ENCODE measurements at regions not wholly inside any gene's neighbourhood (a gene's known extent, or its start where the extent isn't known, plus 50 kb on each side); places are given as distances from the start of the nearest gene placed in this dataset.

- no peak overlapping the region for H3K4me3 Mint-ChIP-seq
- peaks cover 5% of the 10 kb centered on the region; the same call in 1 of the 2 replicates for H3K4me1 Mint-ChIP-seq
- TF ChIP-seq PRDM15 (CRISPR knock-in tag; IDR thresholded peaks at IDR 0.05) (no peak), FOXK1 (CRISPR knock-in tag; IDR thresholded peaks at IDR 0.05) (no peak), NFATC4 (CRISPR knock-in tag; IDR thresholded peaks at IDR 0.05) (no peak), ATF6 (CRISPR knock-in tag; IDR thresholded peaks at IDR 0.05) (no peak), NR1H2 (CRISPR knock-in tag; IDR thresholded peaks at IDR 0.05) (no peak), KAT7 (CRISPR knock-in tag; IDR thresholded peaks at IDR 0.05; ENCODE audit: borderline replicate concordance) (no peak), RELA (CRISPR knock-in tag; IDR thresholded peaks at IDR 0.05; ENCODE audit: borderline replicate concordance) (no peak), RORB (CRISPR knock-in tag; IDR thresholded peaks at IDR 0.05) (no peak), HMGXB4 (CRISPR knock-in tag; IDR thresholded peaks at IDR 0.05) (no peak)
- 0 out of 2 replicates have a peak, but pooled peaks cover 4% of the 10 kb centered on the region for H3K9me3 Mint-ChIP-seq
- DNase-seq (ENCODE audit: low spot score) (no peak), ATAC-seq (no peak)
- H3K36me3 Mint-ChIP-seq = no peaks in the 10 kb centered on the region
- ChIA-PET POLR2A (no interaction called here), CTCF (no interaction called here)
- H3K27ac Mint-ChIP-seq = no peak overlapping the region
- H3K27me3 Mint-ChIP-seq (ENCODE audit: low read depth) = no peaks in the 10 kb centered on the region
Observed at GRCh38 chr4:144296941-144297340, 156.4 kb upstream of the GYPA start.

- no peak for ATAC-seq
- no peaks in the 10 kb centered on the region for H3K36me3 Mint-ChIP-seq
- DNase-seq (ENCODE audit: low spot score) = no peak
- H3K27ac Mint-ChIP-seq = no peak overlapping the region
- ChIA-PET CTCF (no interaction called here), POLR2A (no interaction called here)
- H3K4me1 Mint-ChIP-seq = peaks cover 13% of the 10 kb centered on the region
- H3K4me3 Mint-ChIP-seq = no peak overlapping the region
- H3K27me3 Mint-ChIP-seq (ENCODE audit: low read depth) = no peaks in the 10 kb centered on the region
- H3K9me3 Mint-ChIP-seq = 0 out of 2 replicates have a peak, but pooled peaks cover 4% of the 10 kb centered on the region
- TF ChIP-seq JUN (CRISPR knock-in tag; IDR thresholded peaks at IDR 0.05) = no peak
- TF ChIP-seq CTCF (IDR thresholded peaks at IDR 0.05) = no peak
- no peak for TF ChIP-seq FOXJ3 (CRISPR knock-in tag; IDR thresholded peaks at IDR 0.05; ENCODE audit: borderline replicate concordance)
- TF ChIP-seq ZNF317 (CRISPR knock-in tag; IDR thresholded peaks at IDR 0.05; ENCODE audit: borderline replicate concordance, low read depth) = no peak
- TF ChIP-seq RELA (CRISPR knock-in tag; IDR thresholded peaks at IDR 0.05; ENCODE audit: borderline replicate concordance) = no peak
- no peak for TF ChIP-seq ESRRA (CRISPR knock-in tag; IDR thresholded peaks at IDR 0.05; ENCODE audit: borderline replicate concordance)
- TF ChIP-seq MLX (CRISPR knock-in tag; IDR thresholded peaks at IDR 0.05) = no peak
- TF ChIP-seq FOXP1 (CRISPR knock-in tag; IDR thresholded peaks at IDR 0.05; ENCODE audit: borderline replicate concordance) = no peak
- no peak for TF ChIP-seq GTF2I (CRISPR knock-in tag; conservative IDR thresholded peaks at IDR 0.05)
- no peak for TF ChIP-seq OVOL2 (CRISPR knock-in tag; IDR thresholded peaks at IDR 0.05; ENCODE audit: borderline replicate concordance)
- TF ChIP-seq CREM (CRISPR knock-in tag; IDR thresholded peaks at IDR 0.05) = no peak
- TF ChIP-seq E2F1 (CRISPR knock-in tag; IDR thresholded peaks at IDR 0.05) = no peak
Observed at GRCh38 chr4:144298519-144298918, 158.0 kb upstream of the GYPA start.

All from WTC11 (cell line).